GF-D8 (cell line): ENCODE measurements at regions not wholly inside any gene's neighbourhood (a gene's known extent, or its start where the extent isn't known, plus 50 kb on each side); places are given as distances from the start of the nearest gene placed in this dataset.

Experiments
- DNase-seq: peaks from one replicate; lab custom pipeline; 2025; lab: John Stamatoyannopoulos, UW

GRCh38 chr3:124542214-124542869, 187.9 kb upstream of the UMPS start:
- no peak for DNase-seq

- DNase-seq, result no peak
These were observed 184.4 kb upstream of the UMPS start for GRCh38 chr3:124545891-124546290.

DNA sequence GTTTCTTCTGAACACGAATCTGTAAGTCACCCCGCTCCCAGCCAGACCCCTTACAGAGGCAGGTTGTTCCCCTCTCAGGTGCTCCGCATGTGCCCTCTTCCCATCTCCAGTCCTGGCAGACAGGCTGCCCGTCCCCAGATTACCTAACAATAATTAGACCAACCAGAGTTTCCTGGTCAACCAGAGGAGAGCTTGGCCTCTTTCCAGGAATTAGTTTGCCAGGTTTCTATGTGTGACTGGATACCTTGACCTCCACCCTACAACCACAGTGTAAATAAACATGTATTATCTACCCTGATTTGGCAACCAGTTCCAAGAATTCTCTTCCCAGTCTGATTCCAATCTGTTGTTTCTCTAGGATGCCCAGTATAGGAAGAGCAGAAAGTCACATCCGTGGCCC, 178.0 kb upstream of the UMPS start:
- DNase-seq, result no peak

GRCh38 chr3:124553178-124553577, 177.1 kb upstream of the UMPS start:
- no peak for DNase-seq

DNA sequence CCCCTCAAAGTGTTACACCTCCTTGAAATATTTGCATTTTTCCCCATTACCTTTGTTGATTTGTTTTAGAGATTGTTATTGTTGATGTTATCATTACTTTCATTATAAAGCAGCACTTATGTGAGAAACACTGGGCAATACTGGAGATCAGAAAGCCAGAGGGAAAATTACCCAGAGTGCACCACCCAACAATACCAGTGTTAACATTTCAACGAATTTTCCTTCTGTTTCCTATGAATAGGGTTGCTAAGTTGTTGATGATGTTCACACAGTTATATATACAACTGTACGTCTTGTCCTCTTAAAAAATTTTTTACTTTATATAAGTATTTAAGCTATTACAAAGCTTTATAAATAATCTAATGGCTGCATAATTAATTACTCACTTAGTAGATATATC, 173.6 kb upstream of the UMPS start:
- DNase-seq, result no peak

DNA sequence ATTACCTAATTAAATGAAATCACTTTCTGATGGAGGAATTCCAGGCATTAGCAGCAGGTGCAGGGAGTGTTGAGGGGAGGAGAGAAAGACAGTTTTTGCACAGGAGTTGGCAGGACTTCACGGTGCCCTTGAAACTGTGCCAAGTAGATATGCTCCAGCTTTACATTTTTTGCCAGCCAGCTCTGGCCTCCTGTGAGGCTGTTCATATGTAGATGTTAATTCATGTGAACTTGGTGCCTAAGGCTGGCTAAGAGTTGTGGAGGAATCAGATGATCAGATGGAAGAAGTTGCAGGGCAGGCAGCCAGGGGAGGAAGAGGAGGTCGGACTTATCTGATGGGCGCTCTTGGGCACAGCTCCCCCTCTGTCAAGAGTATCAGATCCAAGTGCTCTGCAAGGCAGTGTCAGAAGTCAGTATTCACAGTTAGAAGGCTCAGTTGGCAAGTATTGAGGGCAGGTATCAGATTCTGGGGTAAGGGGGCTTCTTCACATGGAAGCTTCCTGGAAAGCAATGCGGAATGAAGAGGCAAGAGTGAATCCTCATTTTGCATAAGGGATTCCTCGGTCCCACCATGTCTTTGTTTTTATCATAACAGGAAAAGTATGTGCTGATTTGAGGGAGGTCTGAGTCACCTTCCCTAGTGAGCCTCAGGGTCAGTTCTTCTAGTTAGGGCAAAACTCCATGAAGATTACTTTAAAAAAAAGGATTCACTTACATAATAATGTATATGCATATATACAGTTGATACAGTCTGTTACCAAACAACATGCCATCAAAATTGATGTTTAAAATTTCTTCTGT, 172.6 kb upstream of the UMPS start:
- no peak for DNase-seq

DNA sequence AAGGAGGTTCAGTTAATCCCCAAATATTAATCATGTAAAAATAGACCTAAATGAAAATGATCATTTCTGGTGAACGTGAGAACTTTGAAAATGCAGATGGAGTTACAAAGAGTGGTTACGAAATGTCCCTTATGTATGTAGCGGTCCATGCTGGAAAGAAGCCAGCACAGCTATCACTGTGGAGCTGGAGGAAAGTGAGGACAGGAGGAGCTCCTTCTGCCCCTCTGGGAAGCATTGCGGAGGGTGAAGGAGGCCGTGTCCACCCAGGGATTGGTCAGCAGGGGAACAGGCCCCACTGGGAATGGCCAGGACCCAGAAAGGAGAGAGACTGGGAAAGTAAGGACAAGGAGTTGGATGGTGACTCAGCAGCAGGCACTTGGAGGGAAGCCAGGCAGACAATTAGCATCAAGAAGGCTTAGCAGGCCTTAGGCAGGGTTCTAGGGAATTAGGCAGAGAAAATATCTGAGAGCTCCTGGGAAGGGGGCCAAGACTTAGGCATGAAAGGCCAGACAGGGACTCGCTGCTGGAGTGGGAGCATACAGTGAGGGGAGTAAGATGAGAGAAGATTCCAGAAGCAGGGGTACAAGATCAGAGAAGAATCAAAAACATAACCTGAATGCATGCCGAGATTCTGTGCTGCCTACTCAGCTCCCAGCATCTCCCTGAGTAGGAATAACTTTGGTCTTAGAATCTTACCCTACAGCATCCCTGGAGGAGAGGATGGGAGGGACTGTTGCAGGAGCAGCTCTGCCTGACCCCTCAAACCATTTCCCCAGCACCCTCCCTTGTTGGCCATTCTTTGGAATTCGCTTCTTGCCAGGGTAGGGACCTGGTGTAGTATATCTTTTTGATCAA, 171.0 kb upstream of the UMPS start:
- DNase-seq, result no peak

DNA sequence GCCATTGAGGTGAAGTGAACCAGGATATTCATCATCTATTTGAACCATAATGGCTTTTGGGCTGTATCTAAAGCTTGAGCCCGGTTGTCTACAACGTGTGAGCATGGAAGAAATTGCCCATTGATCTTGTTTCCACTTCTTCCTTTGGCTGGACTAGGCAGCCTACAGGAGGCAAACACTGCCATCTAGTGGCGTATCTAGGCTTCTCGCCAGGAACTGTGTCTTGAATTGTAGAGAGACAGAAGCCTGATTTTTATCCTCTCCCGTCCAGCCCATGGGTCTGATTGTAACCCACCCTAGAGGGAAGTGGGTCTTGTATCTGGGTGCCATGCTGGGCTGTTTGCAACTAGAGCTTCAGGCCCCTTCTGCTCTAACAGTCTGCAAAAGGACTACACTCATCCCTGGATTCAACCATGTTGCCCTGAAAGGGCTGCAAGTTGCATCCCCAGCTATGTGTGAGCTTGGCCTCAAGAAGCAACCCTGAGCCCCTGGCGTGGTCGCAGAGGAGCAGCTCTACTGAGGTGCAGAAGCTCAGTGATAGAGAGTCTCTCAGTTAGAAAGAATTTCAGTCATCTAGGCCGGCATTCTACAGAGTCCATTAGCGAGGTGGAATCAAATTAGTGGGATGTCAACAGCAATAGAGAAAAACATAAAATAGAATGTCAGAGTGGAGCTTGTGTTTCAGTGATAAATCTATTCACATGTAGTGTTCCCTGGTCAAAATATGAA, 170.2 kb upstream of the UMPS start:
- DNase-seq, result peak; percentile 0

DNA sequence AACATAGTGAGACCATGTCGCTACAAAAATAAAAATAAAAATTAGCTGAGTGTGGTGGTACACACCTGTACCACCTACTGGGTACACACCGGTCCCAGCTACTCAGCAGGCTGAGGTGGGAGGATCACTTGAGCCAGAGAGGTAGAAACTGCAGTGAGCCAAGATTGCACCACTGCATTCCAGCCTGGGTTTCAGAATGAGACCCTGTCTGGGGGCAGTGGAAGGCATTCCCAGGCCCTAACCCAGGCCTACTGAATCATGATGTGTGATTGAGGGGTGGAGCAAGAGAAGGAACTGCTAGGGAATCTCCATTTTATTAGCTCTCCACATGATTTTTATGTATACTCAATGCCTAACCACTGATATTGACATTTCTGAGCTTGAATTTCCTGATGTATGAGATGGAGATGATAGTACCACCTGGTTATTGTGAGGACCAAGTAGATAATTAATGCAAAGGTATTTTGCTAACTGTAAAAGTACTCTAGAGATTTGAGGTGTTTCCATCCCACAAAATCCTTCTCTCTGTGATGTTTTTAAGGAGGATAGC, 169.5 kb upstream of the UMPS start:
- DNase-seq, result no peak

DNA sequence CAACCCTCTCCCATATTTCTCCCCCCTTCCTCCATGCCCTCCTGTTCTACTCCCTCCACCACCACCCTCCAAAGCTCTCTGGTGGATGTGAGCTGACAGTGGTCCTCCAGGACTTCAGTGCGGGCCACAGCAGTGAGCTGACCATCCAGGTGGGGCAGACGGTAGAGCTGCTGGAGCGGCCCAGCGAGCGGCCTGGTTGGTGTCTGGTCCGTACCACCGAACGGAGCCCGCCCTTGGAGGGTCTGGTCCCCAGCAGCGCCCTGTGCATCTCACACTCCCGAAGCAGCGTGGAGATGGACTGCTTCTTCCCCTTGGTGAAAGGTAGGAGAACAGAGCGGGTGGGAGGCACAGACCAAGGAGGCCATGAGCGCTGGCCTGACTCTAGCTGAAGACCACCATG, 167.5 kb upstream of the UMPS start:
- DNase-seq, result no peak

DNA sequence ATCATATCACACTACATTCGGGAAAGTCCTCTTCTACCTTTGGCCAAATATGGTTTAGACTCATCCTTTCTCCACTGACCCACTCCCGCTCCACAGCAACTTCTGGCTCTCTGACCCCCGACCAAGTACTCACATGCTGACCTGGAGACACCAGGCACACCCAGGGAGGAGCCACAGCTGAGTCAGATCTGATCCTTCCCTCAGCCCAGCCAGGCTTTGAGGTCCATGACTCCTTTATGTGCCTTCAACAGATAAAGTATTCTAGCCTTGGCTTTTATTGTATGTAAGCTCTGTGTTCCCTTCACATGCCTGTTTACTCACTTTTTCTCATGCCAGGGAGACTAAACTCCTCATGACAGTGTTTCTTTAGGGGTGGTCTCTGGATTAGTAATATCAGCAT, 166.9 kb upstream of the UMPS start:
- no peak for DNase-seq

DNA sequence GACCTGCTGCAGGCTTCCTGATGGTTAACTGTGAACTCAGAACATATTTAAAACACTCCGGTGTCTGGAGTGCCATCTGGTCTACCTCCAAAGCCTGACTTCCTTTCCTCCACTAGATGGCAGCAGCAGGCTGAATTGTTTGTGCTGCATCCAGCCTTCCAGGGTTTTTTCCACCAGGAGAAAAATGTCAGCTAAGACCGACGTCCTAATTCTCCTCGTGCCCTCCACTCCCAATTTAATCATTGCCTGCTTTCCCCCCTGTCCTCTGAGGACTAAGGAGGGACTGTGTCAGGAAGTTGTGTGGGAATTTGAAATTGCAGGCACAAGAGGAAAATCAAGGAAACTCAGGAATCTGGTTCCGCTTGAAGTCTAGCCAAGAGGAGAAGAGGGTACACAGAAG, 165.2 kb upstream of the UMPS start:
- DNase-seq, result no peak

GRCh38 chr3:124565551-124565950, 164.7 kb upstream of the UMPS start:
- no peak for DNase-seq

DNA sequence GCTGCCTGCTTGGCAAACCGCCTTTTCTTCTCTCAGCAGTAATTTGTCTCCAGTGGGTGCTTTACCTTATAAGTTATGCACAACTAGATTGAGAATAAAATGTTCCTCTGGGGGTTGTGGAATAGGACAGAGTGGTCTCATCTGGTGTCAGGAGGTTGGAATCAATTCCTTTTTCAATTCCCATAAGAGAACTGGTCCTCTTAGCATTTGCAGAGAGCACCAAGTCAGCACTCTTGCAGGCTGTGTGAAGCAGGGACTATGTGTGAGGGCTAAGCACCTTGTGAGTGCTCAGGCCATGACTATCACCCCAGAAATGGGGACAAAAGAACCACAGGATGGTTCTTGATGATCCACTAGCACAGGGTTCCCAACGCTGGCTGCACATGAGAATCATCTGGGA, 163.6 kb upstream of the UMPS start:
- DNase-seq, result no peak

GRCh38 chr3:124567179-124567578, 163.1 kb upstream of the UMPS start:
- DNase-seq, result no peak

- no peak for DNase-seq
These were observed 160.5 kb upstream of the UMPS start for GRCh38 chr3:124569761-124570160.

DNA sequence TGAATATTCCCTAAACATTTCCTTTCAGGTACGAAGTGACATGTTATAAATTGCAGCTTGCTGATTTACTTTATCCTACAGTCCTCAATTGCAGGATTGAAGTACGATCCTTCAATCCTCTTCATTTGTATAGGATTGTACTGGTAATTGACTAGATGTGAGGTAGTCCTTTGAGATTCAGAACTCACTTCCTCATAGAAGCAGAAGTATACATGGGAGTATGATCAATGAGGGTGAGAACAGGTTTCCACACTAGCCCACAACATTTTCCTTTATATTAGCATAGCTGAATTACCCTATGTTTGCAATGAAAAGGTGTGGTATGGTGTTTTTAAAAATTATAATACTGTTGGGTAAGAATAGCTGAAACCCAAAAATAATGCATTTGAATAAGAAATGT, 160.0 kb upstream of the UMPS start:
- no peak for DNase-seq

GRCh38 chr3:124572851-124573405, 157.3 kb upstream of the UMPS start:
- DNase-seq, result no peak

GRCh38 chr3:124574012-124574411, 156.2 kb upstream of the UMPS start:
- DNase-seq, result no peak

DNA sequence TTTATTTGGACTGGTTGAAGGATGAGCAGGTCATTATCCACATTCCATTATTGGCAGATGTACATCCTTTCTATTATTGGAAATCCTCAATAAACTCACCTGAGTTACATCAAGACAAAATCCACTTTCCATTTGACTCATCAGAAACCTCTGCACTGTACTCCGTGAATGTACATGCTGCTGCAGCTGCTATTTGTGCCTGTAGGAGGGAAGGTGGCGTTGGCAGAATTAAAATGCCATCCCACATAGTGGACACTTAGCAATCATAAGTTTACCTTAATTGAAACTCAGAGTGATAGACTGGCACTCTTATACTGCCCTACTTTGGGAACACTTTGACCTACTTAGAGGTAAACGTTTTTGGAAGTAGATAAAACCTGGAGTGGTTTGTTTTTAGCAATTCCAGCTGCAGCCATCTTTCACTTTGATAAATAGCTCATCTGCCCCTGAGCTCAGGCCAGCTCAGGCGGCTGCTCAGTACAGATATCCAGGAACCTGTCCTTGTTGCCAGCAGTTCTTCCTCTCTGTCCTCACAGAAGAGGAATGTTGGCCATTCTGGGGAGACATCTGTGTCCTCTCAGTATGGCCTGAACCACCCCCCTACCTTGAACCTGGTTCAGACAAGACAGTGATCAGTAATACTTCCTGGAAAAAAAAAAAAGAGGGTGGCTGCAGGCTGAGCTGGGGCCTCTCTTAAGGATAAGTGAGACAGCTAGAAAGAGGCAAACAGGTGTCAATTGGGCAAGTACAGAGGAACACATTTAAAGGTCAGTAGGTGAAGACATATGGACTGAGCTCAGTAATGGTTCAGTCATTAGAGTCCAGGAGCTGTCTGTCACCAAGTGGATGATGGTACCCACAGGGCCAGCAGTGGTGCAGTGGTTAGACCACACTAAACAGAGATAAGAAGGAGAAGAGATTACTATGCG, 153.4 kb upstream of the UMPS start:
- no peak for DNase-seq
